ENCODE measurements at regions not wholly inside any gene's neighbourhood (a gene's known extent, or its start where the extent isn't known, plus 50 kb on each side); places are given as distances from the start of the nearest gene placed in this dataset.

- TF ChIP-seq POLR2A (IDR thresholded peaks at IDR 0.05): no peak
- TF ChIP-seq EP300 (IDR thresholded peaks at IDR 0.05): no peak
- TF ChIP-seq POLR2AphosphoS5 (IDR thresholded peaks at IDR 0.05): no peak
- TF ChIP-seq, protein P1, sequence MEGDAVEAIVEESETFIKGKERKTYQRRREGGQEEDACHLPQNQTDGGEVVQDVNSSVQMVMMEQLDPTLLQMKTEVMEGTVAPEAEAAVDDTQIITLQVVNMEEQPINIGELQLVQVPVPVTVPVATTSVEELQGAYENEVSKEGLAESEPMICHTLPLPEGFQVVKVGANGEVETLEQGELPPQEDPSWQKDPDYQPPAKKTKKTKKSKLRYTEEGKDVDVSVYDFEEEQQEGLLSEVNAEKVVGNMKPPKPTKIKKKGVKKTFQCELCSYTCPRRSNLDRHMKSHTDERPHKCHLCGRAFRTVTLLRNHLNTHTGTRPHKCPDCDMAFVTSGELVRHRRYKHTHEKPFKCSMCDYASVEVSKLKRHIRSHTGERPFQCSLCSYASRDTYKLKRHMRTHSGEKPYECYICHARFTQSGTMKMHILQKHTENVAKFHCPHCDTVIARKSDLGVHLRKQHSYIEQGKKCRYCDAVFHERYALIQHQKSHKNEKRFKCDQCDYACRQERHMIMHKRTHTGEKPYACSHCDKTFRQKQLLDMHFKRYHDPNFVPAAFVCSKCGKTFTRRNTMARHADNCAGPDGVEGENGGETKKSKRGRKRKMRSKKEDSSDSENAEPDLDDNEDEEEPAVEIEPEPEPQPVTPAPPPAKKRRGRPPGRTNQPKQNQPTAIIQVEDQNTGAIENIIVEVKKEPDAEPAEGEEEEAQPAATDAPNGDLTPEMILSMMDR (IDR thresholded peaks at IDR 0.05): no peak
- H3K27me3 ChIP-seq: no peaks in the 10 kb centered on the region
- H3K4me1 ChIP-seq: no peaks in the 10 kb centered on the region
- intact Hi-C loops (cut with DNase I): no loop called here
- no peak overlapping the region for H3K4me3 ChIP-seq
- no peaks in the 10 kb centered on the region for H3K36me3 ChIP-seq
- no peak for DNase-seq
- no peak overlapping the region for H3K27ac ChIP-seq
- no peaks in the 10 kb centered on the region for H3K9me3 ChIP-seq
Measured at GRCh38 chr1:187276677-187277076, 447.9 kb downstream of the PLA2G4A start.

- Histone ChIP-seq H3K4me1 (no peaks in the 10 kb centered on the region), H3K36me3 (no peaks in the 10 kb centered on the region), H3K9me3 (no peaks in the 10 kb centered on the region), H3K27ac (no peak overlapping the region), H3K4me3 (no peak overlapping the region), H3K27me3 (no peaks in the 10 kb centered on the region)
- intact Hi-C loops (cut with DNase I): no loop called here
- DNase-seq: no peak
- TF ChIP-seq POLR2AphosphoS5 (IDR thresholded peaks at IDR 0.05) (no peak), POLR2A (IDR thresholded peaks at IDR 0.05) (no peak), EP300 (IDR thresholded peaks at IDR 0.05) (no peak)
- TF ChIP-seq, protein P1 (IDR thresholded peaks at IDR 0.05): no peak
Measured at GRCh38 chr1:187280031-187280430, 451.3 kb downstream of the PLA2G4A start.

DNA sequence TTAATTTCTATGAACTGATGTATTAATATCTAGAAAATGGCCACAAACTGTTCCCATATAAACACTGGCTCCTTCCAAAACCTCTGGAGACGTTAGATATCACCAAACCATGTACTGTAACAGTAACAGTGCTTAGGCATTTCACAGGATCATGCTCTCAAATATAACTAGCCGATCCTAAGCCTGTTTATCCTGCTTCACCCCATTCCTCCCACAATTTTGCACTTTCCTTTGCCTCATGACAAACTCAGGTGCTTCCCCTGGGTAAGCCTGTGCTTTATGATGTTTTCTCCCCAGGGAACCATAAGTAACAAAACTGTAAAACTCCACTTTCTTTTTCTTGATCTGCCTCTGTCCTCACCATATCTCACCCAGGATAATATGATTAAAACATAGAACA, 452.3 kb downstream of the PLA2G4A start:
- TF ChIP-seq POLR2A (IDR thresholded peaks at IDR 0.05): no peak
- H3K27ac ChIP-seq: no peak overlapping the region
- no peak overlapping the region for H3K4me3 ChIP-seq
- DNase-seq: no peak
- H3K27me3 ChIP-seq: no peaks in the 10 kb centered on the region
- no peaks in the 10 kb centered on the region for H3K4me1 ChIP-seq
- H3K36me3 ChIP-seq: no peaks in the 10 kb centered on the region
- H3K9me3 ChIP-seq: no peaks in the 10 kb centered on the region
- WGBS, 2 donors: 38 to 46% methylated on average over 2 of the region's 2 CpGs
- intact Hi-C loops (cut with DNase I): no loop called here

DNA sequence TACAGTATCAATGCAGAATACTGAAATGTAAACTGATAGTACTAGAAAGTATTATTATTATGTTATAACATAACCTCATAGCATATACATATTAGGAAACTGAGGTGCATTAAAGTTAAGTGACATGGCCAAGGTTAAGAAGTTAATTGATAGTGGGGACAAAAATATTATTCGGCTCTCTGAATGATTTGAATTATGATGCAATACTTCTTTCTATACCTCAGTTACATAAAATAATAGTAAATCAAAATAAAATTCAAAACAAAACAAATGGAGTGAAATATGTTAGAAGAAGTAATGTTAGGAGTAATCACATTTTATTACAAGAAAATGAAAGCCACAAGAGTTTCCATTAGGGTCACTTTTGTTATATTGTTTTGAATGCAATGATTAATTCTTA, 455.2 kb downstream of the PLA2G4A start:
- no peaks in the 10 kb centered on the region for H3K27me3 ChIP-seq
- H3K9me3 ChIP-seq: no peaks in the 10 kb centered on the region
- 84 to 94% methylated on average over 1 of the region's 1 CpG for WGBS, 2 donors
- DNase-seq: no peak
- TF ChIP-seq, protein P1 (IDR thresholded peaks at IDR 0.05): no peak
- no peak for TF ChIP-seq POLR2A (IDR thresholded peaks at IDR 0.05)
- no peak for TF ChIP-seq POLR2AphosphoS5 (IDR thresholded peaks at IDR 0.05)
- no peak for TF ChIP-seq EP300 (IDR thresholded peaks at IDR 0.05)
- no peak overlapping the region for H3K4me3 ChIP-seq
- H3K27ac ChIP-seq: no peak overlapping the region
- intact Hi-C loops (cut with DNase I): no loop called here
- H3K4me1 ChIP-seq: no peaks in the 10 kb centered on the region
- no peaks in the 10 kb centered on the region for H3K36me3 ChIP-seq

GRCh38 chr1:187294421-187295201, 465.9 kb downstream of the PLA2G4A start:
- Histone ChIP-seq H3K36me3 (no peaks in the 10 kb centered on the region), H3K4me3 (no peak overlapping the region), H3K27me3 (no peaks in the 10 kb centered on the region), H3K9me3 (no peaks in the 10 kb centered on the region), H3K4me1 (no peaks in the 10 kb centered on the region), H3K27ac (no peak overlapping the region)
- no peak for TF ChIP-seq EP300 (IDR thresholded peaks at IDR 0.05)
- TF ChIP-seq POLR2A (IDR thresholded peaks at IDR 0.05): no peak
- TF ChIP-seq, protein P1 (IDR thresholded peaks at IDR 0.05): no peak
- TF ChIP-seq POLR2AphosphoS5 (IDR thresholded peaks at IDR 0.05): no peak
- intact Hi-C loops (cut with DNase I): no loop called here
- no peak for DNase-seq
- 70 to 79% methylated on average over 3 of the region's 3 CpGs for WGBS, 2 donors

Data from sigmoid colon (tissue), 6 donors.